NT2/D1 (cell line): ENCODE measurements at regions not wholly inside any gene's neighbourhood (a gene's known extent, or its start where the extent isn't known, plus 50 kb on each side); places are given as distances from the start of the nearest gene placed in this dataset.
"Not testable (repeated sequence)": the region's sequence is repeated elsewhere in the genome, so short reads cannot be mapped to it uniquely, and the experiment has no call there.

Experiments
- DNase-seq: peaks from one replicate; pipeline ENCODE4 v3.0.0-alpha.2; 2011; ENCODE audit warnings: low read depth, low spot score
- H3K27me3 ChIP-seq: 2 replicates; pipeline ENCODE4 v1.6.0; 2011; ENCODE audit warnings: mild to moderate bottlenecking; ENCODE audit not compliant: insufficient read length, insufficient read depth
- H3K36me3 ChIP-seq: 2 replicates; pipeline ENCODE4 v1.6.1; 2011; ENCODE audit warnings: mild to moderate bottlenecking, low read length, mixed read lengths; ENCODE audit not compliant: insufficient read depth, insufficient read length
- H3K4me1 ChIP-seq: 2 replicates; pipeline ENCODE4 v1.5.1; 2011; ENCODE audit not compliant: insufficient read depth, insufficient read length
- H3K4me3 ChIP-seq: 2 replicates; pipeline ENCODE4 v1.5.1; 2011; ENCODE audit warnings: low read depth; ENCODE audit not compliant: insufficient read length
- H3K9ac ChIP-seq: 2 replicates; pipeline ENCODE4 v1.6.0; 2011; ENCODE audit warnings: low read depth; ENCODE audit not compliant: insufficient read length
- H3K9me3 ChIP-seq: 2 replicates; pipeline ENCODE4 v1.5.1; 2011; ENCODE audit warnings: mild to moderate bottlenecking, low read length; ENCODE audit not compliant: insufficient read depth
- SUZ12 ChIP-seq: IDR thresholded peaks from 2 replicates; pipeline ENCODE4 v1.6.1; 2011; ENCODE audit not compliant: insufficient read length, insufficient read depth; ENCODE audit errors: extremely low read depth
- YY1 ChIP-seq: IDR thresholded peaks from 2 replicates; pipeline ENCODE4 v1.6.1; 2011; ENCODE audit not compliant: insufficient read length, insufficient read depth
- ZNF274 ChIP-seq: IDR thresholded peaks from 2 replicates; pipeline ENCODE4 v1.6.1; 2011; ENCODE audit warnings: mild to moderate bottlenecking, low read depth, low read length

DNA sequence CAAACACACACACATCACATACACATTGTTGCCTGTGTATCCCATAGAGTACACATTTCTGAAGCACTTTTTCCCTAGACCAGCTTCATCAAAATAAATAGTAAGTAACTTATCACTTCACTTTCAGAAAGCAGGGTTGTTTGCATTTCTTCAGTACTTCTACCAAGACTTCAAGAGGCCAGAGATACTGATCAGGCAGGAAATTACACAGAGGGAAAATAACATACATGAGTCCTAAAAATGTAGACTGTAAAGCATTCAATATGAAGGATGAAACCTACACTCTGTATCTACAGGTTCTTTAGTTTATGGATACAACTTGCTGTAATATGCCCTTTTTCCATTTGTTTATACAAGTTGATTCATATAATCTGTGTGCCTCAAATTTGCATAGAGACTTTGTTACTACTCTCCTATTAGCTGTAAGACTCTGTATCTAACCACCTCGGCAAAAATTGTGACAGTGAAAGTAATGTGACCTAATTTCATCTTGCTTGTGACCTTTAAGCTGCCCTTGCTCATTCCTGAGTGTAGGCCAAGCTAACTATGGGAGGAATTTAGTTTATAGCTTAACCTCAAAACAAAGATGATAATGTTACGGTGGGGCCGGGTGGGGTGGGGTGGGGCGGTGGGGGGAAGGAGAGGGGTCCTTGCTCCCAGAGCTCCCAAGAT is 228.9 kb upstream of the SPOPL start:
- TF ChIP-seq SUZ12 (no peak), ZNF274 (no peak), YY1 (no peak)
- Histone ChIP-seq H3K36me3 (no peaks in the 10 kb centered on the region), H3K4me1 (peaks cover 3% of the 10 kb centered on the region), H3K4me3 (no peak overlapping the region), H3K9ac (no peak overlapping the region), H3K27me3 (no peaks in the 10 kb centered on the region), H3K9me3 (peaks cover 7% of the 10 kb centered on the region; the same call in 1 of the 2 replicates)
- DNase-seq: no peak

- H3K27me3 ChIP-seq, H3K4me3 ChIP-seq, DNase-seq, H3K4me1 ChIP-seq, H3K9ac ChIP-seq, H3K9me3 ChIP-seq, H3K36me3 ChIP-seq: not testable (repeated sequence)
Measured at GRCh38 chr2:138273280-138273679, 228.3 kb upstream of the SPOPL start.

DNA sequence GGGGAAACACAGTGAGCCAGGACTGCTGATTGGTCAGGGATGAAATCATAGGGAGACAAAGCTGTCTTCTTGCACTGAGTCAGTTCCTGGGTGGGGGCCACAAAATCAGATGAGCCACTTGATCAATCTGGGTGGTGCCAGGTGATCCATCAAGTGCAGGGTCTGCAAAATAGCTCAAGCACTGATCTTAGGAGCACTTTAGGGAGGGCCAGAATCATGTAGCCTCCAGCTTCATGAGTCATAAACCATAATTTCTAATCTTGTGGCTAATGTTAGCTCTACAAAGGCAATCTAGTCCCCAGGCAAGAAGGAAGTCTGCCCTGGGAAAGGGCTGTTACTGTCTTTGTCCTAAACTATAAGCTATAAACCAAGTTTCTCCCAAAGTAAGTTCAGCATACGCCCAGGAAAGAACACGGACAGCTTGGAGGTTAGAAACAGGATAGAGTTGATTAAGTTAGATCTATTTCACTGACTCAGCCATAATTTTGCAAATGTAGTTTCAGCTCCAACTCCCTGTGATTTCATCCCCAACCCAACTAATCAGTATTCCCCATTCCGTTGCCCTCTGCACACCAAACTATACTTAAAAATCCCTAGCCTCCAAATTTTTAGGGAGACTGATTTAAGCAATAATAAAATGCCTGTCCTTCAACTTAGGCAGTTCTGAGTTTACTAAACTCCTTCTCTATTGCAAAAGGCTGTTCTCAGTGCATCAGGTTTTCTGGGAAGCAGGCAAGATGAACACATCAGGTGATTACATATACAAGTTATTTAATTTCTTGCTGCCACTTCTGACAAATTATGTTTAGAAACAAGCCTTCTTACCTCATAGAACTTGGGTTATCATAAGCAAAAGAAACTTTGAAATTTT is 226.9 kb upstream of the SPOPL start:
- Histone ChIP-seq H3K9ac (no peak overlapping the region), H3K36me3 (no peaks in the 10 kb centered on the region), H3K27me3 (no peaks in the 10 kb centered on the region), H3K4me3 (no peak overlapping the region), H3K9me3 (peaks cover 7% of the 10 kb centered on the region; the same call in 1 of the 2 replicates), H3K4me1 (peaks cover 3% of the 10 kb centered on the region)
- no peak for TF ChIP-seq ZNF274
- TF ChIP-seq YY1: no peak
- TF ChIP-seq SUZ12: no peak
- no peak for DNase-seq

DNA sequence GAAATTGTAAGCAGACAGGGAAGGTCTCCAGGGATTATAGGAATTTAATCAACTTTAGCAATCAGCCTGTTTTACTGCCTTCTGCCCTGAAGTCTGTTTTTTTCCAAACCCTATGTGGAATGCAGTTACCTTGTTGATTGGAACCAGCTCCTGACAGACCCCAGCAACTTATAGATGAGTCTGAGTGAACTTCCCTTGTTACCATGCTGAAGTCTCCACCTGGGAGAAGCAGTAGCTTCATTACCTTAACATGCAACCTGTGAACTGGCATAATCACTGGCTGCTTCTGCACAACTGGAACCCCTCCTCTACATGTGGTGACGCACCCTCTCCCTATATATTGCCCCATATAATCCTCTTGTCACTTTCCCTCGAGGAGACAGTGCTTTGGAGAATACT is 226.3 kb upstream of the SPOPL start:
- TF ChIP-seq SUZ12: no peak
- no peak for TF ChIP-seq ZNF274
- no peak for TF ChIP-seq YY1
- H3K4me1 ChIP-seq: peaks cover 3% of the 10 kb centered on the region
- H3K9ac ChIP-seq: no peak overlapping the region
- H3K4me3 ChIP-seq: no peak overlapping the region
- DNase-seq: no peak
- H3K9me3 ChIP-seq: peaks cover 7% of the 10 kb centered on the region; the same call in 1 of the 2 replicates
- H3K27me3 ChIP-seq: no peaks in the 10 kb centered on the region
- H3K36me3 ChIP-seq: no peaks in the 10 kb centered on the region

- Histone ChIP-seq H3K36me3 (no peaks in the 10 kb centered on the region), H3K9ac (no peak overlapping the region), H3K4me1 (peaks cover 3% of the 10 kb centered on the region), H3K4me3 (no peak overlapping the region), H3K9me3 (peaks cover 7% of the 10 kb centered on the region; the same call in 1 of the 2 replicates), H3K27me3 (no peaks in the 10 kb centered on the region)
- no peak for DNase-seq
- TF ChIP-seq ZNF274 (no peak), YY1 (no peak), SUZ12 (no peak)
Measured at GRCh38 chr2:138275881-138276280, 225.7 kb upstream of the SPOPL start.

GRCh38 chr2:138276339-138276738 is 225.2 kb upstream of the SPOPL start:
- Histone ChIP-seq H3K9me3 (peaks cover 7% of the 10 kb centered on the region; the same call in 1 of the 2 replicates), H3K4me1 (peaks cover 3% of the 10 kb centered on the region), H3K4me3 (no peak overlapping the region), H3K36me3 (no peaks in the 10 kb centered on the region), H3K27me3 (no peaks in the 10 kb centered on the region), H3K9ac (no peak overlapping the region)
- no peak for TF ChIP-seq SUZ12
- TF ChIP-seq YY1: no peak
- TF ChIP-seq ZNF274: no peak
- DNase-seq: no peak

GRCh38 chr2:138277062-138277461 is 224.5 kb upstream of the SPOPL start:
- Histone ChIP-seq H3K9me3 (0 out of 2 replicates have a peak, but pooled peaks cover 1% of the 10 kb centered on the region), H3K4me3 (no peak overlapping the region), H3K27me3 (no peaks in the 10 kb centered on the region), H3K9ac (no peak overlapping the region), H3K4me1 (peaks cover 3% of the 10 kb centered on the region), H3K36me3 (no peaks in the 10 kb centered on the region)
- no peak for TF ChIP-seq YY1
- TF ChIP-seq SUZ12: no peak
- TF ChIP-seq ZNF274: no peak
- DNase-seq: peak; percentile 70
